NCI-H460 (cell line): ENCODE measurements at regions not wholly inside any gene's neighbourhood (a gene's known extent, or its start where the extent isn't known, plus 50 kb on each side); places are given as distances from the start of the nearest gene placed in this dataset.

ENCODE experiments used
- DNase-seq: peaks from one replicate; pipeline ENCODE4 v3.0.0-alpha.2; 2016; ENCODE audit warnings: low read depth; ENCODE audit errors: extremely low read depth

DNA sequence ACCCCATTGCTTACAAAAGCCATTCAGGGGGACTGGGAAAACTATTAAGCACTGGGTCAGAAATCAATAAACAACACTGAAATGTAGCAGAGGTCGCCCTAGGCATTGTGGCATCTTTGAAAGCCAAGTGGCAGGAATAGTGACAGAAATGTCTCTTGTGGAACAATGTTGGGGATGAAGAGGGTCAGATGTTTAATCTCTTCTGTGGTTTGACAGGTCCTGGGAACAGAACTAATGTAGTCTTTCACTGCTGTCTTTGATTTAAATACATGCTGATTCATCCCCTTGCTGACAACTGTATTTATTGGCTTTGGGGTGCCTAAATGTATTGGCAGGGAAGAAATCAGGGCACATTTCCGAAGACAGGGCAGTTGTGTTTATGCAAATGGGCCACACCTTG lies 194.8 kb downstream of the ATG4C start:
- DNase-seq = no peak

DNA sequence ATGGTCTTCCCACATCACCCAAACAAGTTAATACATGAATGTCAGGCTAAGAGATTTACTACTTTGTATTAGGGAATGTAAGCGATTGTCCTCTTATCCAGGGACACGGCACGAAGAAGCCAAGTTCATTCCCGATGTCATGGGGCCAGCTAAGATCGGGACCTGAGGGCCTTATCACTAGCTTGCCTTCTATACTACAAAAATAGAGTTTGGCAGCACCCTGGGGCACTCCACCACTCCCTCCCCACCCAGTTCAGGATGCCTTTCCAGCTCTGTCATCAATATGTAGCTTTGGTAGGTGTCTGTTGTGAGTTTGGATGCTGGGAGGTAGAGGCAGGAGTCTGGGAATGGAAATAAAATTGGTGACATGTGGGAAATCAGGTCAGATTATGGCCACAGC lies 197.5 kb downstream of the ATG4C start:
- no peak for DNase-seq

DNA sequence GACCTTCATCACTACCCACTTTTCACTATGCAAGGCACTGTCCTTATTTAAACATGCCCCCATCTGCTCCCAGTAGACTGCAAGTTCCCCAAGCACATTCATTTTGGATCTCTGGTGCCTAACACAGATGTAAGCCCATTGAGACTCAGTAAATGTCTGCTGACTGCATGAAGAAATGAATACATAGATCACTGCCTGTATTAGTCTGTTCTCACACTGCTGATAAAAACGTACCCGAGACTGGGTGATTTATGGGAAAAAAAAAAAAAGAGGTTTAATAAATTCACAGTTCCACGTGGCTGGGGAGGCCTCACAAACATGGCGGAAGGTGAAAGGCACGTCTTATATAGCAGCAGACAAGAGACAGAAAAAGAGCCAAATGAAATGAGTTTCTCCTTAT lies 204.9 kb downstream of the ATG4C start:
- no peak for DNase-seq

DNA sequence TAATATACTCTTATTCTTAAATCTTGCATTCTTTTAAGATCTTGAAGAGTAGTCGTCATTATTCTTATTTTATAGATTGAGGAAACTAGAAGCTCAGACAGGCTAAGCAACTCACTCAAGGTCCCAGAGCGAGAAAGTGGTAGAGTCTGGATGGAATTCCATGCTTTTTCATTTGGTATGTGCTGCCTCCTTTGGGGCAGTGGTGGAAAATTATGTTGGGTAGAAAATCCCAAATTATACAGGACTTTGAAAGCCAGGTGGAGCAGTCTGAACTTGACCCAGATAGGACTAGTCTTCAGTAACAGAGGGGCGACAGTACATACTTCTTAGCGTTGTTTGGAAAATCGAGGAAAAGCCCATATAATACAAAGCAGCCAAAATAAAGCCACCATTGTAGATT lies 205.6 kb downstream of the ATG4C start:
- no peak for DNase-seq

GRCh38 chr1:62991152-62991551 lies 207.2 kb downstream of the ATG4C start:
- no peak for DNase-seq

- DNase-seq = no peak
These were observed 209.9 kb downstream of the ATG4C start for GRCh38 chr1:62993844-62994243.

DNA sequence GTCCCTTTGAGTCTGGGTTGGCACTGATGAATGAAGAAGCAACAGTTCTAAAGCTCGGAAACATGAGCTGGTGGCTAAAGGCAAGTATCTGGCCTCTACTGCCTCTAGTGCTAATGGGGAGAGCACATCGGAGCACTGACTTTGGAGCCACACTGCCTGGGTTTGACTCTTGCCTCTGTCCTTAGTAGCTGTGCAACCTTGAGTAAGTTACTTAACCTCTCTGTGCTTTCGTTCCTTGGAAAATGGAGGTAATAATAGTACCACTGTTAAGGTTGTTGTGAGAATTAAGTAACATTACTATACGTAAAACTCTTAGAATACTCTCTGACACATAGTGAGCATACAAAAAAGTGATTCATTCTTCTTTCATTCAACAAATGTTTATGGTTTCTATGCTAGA lies 211.2 kb downstream of the ATG4C start:
- DNase-seq = no peak

- DNase-seq = no peak
These were observed 214.0 kb downstream of the ATG4C start for GRCh38 chr1:62997884-62998283.

- no peak for DNase-seq
These were observed 215.1 kb downstream of the ATG4C start for GRCh38 chr1:62998845-62999649.

DNA sequence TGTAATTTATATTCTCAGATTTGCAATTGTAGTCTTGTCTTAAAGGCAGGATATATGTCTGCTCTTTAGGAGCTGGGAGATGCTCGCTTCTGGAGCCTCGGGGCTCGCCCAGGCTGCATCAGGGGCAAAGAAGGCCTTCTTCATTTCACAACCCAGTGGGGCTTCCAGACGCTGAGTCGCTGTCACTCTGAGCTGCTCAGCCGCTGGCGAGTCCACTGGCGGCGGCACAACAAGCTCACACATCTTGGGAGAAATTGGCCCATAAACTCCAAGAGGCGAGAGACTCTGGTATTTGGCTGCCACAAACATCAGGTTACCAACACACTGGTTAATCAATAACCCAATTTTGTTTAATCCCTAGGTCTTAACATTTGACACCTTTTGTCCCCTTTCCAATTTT lies 216.6 kb downstream of the ATG4C start:
- no peak for DNase-seq

DNA sequence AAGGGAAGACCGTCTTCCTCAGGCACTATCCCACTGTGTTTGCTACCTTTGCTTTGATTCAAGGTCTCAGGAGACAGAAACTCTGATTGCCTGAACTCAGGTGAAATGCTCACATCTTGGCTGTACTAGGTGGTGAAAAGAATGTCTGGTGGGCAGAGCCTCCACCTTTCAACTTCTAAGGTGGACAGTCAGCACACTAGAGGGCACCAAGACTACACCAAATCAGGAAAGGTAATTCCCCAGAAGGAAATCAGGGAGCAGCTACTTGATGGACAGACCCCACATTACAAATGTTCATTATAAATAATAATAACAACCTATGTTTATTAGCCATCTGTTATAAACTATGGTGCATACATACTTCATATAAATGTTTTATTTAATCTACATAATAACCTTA lies 220.9 kb downstream of the ATG4C start:
- DNase-seq = no peak

GRCh38 chr1:63005812-63006211 lies 221.9 kb downstream of the ATG4C start:
- no peak for DNase-seq

DNA sequence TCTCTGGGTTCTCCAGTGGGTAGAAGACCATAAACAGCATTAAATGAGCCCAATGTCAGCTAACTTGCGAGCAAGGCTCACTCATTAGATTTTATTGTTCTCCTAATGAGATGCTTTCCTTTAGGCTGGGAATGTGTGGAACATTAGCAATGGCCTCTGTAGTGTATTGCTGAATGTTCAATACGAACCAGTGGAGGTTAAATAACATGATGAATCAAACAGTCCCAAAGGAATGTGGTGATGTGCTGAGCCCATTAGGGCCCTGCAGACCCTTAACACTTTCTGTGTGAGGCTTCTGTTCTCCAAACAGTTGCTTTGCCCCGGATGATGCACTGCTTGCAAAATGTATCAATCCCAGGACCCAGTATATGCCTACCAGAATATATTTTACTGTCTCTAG lies 225.5 kb downstream of the ATG4C start:
- no peak for DNase-seq

DNA sequence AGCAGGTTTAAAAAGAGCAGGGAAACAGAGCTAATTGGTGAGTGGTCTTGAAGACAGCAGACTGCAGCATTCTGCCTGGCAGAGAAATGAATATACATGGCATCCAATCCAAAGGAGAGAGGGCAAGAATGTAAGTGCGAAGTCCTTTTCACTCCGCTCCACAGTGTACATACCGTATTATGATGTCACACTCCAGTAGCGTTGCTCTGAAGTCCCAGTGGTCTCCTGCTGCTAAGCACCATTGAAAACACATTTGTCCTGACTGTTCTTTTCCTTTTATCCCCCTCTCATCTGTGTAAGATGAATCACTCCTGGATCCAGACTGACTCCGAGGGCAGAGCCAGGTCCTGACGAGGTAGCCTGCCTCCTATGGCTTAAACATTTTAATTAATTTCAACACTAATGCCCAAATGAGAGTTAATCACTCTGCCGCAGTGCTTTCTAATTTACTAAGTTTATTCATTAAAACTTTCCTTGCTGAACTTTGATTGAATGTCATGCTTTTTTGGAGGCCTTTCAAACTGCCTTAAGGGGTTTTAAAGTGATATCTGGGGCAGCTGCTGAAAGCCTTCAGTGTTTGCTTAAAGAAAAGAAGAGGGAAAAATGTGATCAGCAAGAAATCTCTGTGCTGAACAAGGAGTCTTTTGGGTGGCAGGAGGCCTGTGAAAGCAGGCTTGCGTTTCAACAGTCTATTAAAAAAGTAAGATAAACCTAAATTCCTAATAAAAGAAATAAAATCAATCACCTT lies 227.2 kb downstream of the ATG4C start:
- DNase-seq = no peak

GRCh38 chr1:63012339-63012738 lies 228.4 kb downstream of the ATG4C start:
- DNase-seq = no peak

DNA sequence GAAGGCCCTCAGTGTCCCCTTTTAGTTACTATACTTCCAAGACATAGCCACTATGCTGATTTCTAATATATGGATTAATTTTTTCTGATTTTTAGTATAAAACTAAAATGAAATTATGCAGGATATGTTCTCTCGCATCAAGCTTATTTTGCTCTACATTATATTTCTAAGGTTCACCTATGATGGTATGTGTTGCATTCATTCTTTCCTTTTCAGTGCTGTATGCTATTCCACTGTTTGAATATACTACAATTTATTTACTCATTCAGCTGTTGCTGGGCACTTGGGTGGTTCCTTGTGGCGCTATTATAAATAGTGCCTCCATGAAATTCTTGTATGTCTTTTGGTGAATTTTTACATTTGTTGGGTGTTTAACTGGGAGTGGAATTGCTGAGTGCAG lies 230.3 kb downstream of the ATG4C start:
- DNase-seq = no peak

DNA sequence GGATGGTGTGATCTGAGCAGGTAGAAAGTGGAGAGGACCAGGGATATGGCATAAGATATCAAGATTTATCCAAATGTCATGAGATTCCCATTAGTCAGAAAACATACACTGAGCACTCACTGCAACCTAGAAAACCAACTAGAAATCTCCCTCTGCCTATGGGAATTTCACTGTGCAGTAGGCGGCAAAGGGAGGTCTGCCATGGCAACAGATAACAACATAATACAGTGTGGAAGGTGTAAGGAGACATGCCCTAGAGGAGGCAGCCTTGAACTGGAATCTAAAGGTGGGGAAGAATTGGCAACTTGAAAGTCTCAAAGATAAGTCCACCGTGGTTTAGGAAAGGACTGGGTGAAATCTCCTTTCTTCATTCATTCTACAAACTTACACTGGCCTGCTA lies 238.4 kb downstream of the ATG4C start:
- no peak for DNase-seq

DNA sequence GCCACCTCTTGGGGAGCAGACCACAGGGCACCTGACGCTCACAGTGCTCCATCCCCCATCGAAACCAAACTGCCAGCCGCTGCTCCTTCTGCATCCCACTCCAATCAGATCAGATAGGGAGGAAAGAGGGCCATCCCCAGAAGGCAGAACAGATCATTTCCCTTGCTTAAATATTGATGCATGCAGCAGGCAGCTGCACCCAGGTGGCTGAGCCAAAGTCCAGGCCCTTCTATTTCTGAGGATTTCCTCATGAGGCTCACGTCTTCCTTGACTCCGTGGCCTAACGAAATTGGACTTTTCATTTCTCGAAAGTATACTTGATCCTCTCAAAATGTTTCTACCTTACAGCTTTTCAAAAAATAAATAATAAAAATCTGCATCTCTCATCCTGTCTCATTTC lies 239.2 kb downstream of the ATG4C start:
- no peak for DNase-seq

DNA sequence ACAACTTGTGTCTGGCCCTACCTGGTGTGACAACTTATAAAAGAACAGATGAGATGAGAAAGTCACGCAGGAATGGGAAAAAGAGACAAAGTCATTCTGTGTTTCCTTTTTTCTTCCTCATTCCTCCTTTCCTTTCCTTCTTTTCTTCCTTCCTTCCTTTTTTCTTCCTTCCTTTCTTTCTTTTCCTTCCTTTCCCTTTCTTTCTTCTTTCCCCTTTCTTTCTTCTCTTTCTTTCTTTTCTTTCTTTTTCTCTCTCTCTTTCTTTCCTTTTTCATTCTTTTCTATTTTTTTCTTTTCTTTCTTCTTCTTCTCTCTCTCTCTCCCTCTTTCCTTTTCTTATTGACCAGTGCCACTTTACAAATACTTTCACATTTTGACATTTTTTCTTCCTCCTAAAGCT lies 239.7 kb downstream of the ATG4C start:
- DNase-seq = no peak

- no peak for DNase-seq
These were observed 240.2 kb downstream of the ATG4C start for GRCh38 chr1:63024132-63024531.

GRCh38 chr1:63027176-63027575 lies 243.2 kb downstream of the ATG4C start:
- no peak for DNase-seq

DNA sequence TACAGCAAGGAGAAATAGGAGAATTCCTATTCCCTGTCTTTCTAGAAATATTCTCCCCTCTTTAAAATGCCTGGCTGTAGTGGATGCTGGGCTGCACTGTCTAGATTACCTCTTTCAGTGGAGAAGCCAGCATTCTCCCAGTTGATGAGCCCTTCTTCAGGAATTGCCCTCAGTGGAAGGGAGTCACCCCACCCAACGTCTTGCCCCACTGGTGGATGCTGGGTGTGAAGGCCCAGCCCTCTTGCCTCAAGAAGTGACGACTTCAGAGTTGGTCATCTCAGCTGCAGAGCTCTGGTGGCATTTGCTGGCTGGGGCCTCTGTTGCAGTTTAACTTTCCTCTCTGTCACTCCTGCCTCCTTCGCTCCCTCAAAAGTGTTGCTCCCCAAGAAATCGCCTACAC lies 248.2 kb downstream of the ATG4C start:
- no peak for DNase-seq
